ENCODE measurements at regions not wholly inside any gene's neighbourhood (a gene's known extent, or its start where the extent isn't known, plus 50 kb on each side); places are given as distances from the start of the nearest gene placed in this dataset.

GRCh38 chr2:194725169-194725568 is 931.9 kb upstream of the SLC39A10 start:
- TF ChIP-seq POLR2AphosphoS2 (conservative IDR thresholded peaks at IDR 0.05; ENCODE audit: low read length), result no peak
- TF ChIP-seq EP300 (IDR thresholded peaks at IDR 0.05), result no peak
- no peak for TF ChIP-seq RNF2 (IDR thresholded peaks at IDR 0.05; ENCODE audit: borderline replicate concordance, low read depth)
- TF ChIP-seq CTCF (IDR thresholded peaks at IDR 0.05), result no peak
- TF ChIP-seq BHLHE40 (IDR thresholded peaks at IDR 0.05; ENCODE audit: low read depth, low read length), result no peak
- TF ChIP-seq RCOR1 (IDR thresholded peaks at IDR 0.05; ENCODE audit: low read depth, low read length), result no peak
- TF ChIP-seq MAZ (IDR thresholded peaks at IDR 0.05; ENCODE audit: borderline replicate concordance, low read depth, low read length), result no peak
- TF ChIP-seq PHF8 (IDR thresholded peaks at IDR 0.05; ENCODE audit: borderline replicate concordance, low read depth), result no peak
- TF ChIP-seq ESRRA (IDR thresholded peaks at IDR 0.05; ENCODE audit: borderline replicate concordance, low read length), result no peak
- TF ChIP-seq RFX5 (IDR thresholded peaks at IDR 0.05), result no peak
- TF ChIP-seq USF2 (IDR thresholded peaks at IDR 0.05), result no peak
- no peak for TF ChIP-seq POLR2A (IDR thresholded peaks at IDR 0.05; ENCODE audit: low read length)
- no peak for TF ChIP-seq KDM5A (IDR thresholded peaks at IDR 0.05)
- TF ChIP-seq KDM1A (IDR thresholded peaks at IDR 0.05; ENCODE audit: low read depth), result no peak
